Central memory CD4-positive, alpha-beta T cell (primary cell): ENCODE measurements at regions not wholly inside any gene's neighbourhood (a gene's known extent, or its start where the extent isn't known, plus 50 kb on each side); places are given as distances from the start of the nearest gene placed in this dataset.

ENCODE experiments used
- DNase-seq: peaks from one replicate; pipeline ENCODE4 v3.0.0; 2022

DNA sequence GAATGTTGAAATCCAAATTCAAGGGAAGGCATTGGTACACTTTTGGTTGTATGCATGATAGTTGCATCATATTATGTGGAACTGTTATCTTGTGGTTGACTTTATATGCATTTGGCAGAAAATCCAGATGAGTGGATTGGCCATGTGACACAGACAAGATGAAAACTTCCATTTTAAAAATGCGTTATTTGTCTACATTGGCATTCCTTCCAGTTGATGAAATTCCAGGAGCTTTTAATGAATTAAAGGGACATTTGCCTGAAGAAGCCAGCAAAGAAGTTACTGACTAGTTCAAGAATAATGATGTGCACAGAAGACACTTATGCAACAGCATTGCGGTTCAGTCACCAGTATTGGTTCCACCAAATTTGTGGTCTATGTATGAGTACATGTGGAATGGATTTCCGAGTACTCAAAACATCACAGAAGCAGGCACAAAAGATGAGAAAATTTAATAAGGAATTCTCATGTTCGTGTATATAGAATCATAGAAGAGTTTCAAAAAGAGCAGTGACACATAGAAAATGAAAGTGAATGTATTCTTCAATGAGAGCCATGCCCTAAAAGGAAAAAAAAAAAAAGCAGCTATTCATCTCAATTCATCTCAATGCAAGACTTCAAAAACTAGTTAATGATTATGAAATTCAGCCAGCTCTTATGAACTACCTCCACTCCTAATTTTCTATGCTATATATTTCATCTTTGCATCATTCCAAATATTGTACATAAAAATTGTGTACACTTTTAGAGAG lies 232.1 kb downstream of the RBM43 start:
- no peak for DNase-seq

DNA sequence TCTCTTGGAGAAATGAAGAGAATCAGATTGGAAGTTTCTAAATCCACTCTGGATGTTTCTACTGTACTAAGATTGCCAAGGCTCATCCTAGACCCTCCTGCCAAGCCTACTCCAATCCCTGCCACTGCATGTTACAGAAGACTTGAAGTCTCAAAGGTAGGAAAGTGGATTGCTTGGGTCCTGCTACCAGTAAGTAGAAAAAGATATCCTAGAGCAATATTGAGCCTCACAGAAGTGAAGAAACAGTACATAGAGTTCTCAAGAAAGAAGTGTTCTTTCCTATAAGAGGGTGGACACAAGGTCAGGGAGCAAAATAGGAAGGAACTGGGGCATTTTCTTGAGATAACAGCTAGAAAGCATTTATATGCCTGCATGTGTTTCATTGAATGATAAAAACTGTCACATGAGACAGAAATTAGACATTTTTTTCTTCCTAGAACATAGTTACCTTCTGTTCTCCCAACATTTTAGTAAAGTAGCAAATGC lies 232.9 kb downstream of the RBM43 start:
- DNase-seq, result no peak

DNA sequence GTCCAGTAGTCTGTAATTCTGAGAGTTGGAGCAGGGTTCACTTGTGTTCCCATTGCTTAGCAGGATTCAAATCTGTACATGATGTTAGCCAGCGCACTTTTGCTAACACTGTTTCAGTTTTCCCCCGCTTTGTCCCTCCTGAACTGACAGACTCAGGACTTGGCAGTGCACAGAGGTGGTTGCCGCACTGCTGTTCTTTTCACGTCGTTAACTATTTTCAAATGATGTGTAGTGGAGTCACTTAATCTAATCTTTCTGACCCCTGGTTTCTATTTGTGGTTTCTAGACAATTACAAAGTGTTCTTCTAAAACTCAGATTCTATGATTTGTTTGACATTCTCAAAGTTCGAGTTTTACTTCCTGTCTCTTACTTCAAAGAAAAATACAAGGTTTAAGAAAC lies 234.5 kb downstream of the RBM43 start:
- DNase-seq, result no peak

DNA sequence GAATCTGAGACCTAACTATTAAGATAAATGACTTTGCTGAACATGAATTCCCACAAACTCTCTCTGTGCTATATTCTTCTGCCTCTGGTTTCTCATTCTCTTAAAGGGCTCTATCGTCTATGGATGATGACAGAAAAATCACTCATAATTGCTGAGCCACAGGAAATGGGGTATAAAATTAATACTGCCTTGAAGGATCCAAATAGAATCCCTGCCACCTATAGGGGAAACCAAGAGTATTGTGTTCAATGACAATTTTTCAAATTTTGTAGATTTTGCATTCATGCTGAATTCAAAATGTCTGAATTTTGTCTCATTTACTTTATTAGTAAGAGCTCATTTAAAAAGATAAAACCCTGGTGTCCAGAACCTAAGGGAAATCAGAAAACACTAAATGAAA lies 235.8 kb downstream of the RBM43 start:
- no peak for DNase-seq

DNA sequence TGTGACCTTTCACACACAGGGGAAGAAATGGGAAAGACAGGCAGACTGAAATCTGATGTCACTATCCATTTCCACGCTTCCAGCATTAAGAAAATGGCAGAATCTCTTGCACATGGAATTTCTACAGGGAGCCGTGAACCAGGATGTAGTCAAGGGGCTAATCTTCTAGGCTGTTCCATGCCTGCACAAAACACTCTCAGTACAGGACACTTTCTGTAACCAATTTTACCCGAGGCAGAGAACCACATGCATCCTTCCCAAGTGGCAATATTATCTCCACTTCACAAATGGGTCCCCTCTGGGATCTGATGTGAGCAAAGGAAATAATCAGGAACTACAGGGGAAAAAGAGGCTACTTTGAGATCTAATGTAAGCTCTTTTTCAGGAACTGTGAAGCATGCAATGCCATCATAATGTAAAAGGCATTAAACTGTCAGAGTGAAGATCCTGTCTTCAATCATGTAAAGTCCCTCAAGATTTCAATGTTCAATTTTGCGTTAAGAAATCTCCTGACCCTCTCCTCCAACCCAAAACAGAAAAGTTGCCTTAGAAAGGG lies 236.9 kb downstream of the RBM43 start:
- DNase-seq, result no peak

DNA sequence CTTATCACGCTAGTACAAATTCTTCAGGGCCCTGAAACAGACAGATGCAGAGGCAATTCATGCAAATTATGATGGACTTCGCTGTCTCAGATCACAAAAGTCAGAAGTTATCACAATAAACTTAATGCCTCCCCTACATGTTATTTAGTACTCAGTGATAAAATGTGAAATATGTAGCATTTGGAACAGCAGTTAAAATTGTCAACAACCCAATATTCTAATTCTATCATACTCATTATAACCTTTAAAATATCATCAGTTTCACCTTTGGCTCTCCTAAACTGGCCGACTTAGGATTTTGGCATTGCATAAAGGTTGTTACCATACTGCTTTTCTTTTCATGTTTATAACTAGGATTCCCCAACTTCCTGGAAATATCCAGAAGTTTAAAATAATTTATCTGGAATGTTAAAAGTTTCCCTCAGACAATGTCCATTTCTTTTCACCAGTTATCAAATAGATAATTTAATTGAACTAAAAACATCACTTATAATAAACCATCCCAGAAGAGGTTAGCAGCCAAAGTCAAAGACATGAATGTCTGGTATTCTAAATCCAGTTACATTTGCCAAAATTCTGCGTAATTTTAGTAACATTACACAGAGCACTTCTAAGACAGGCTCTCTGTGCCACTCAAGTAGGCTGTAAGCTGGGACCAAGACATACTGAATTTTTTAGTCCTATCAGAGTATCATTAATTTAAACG lies 239.8 kb downstream of the RBM43 start:
- no peak for DNase-seq

DNA sequence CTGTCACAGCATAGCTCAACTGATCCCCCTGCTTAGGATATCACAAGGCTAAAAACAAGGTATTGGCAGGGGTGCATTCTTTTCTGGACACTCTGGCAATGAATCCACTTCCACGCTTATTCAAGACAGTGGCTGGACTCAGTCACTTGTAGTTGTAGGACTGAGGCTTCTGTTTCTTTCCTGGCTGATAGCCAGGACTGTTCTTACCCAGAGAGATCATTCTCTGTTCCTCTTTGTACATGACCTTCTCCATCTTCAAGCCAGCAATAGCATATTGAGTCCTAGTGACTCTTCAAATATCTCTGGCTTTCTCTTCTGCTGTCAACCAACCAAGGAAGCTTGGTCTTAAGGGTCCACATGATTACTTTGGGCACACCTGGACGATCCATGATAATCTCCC lies 241.3 kb downstream of the RBM43 start:
- DNase-seq, result no peak

DNA sequence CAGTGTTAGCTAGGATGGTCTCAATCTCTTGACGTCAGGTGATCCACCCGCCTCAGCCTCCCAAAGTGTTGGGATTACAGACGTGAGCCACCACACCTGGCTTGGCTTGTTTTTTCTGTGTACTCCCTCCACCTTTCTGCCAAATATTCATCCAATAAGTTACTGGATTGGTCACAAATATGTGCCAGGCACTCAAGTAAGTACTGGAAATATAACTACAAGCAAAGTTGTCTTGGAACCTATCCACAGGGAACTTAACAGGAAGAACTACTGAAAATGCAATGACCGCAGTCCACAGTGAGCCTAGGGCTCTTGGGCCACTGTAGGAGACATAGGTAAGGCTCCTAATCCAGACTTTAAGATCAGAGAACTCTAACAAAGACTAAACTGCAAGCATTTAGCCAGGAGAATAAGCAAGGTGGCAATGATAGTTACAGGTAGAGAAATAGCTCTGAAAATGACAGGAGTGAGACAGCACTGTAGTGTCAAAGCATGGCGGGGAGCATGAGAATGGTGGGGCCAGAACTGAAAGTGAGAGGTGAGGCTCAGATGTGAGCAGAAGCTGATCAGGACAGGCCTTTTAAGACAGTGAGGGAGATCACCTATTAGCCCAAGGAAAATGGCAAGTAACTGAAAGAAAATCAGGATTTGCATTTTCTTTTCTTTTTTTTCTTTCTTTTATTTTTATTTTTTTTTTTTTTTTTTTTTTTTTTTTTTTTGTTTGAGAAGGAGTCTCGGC lies 252.1 kb downstream of the RBM43 start:
- no peak for DNase-seq

DNA sequence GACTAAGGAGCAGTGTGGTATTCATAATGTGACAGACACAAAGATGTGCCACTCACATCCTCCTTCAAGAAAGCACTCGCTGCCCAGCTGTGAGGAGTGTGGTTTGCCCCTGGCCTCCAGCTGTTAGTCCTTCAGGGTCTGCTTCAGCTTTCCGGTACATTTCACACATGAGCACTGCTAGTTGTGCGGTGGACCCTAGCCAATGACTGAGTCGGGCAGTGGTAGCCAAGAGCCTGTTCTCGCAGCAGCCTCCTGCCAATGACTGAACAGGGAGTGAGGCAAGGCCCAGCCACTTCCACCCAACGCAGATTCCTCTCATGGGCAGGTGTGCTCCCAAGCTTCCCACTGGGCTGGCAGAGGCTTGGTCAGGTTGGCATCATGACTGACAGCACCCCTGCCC lies 254.3 kb downstream of the RBM43 start:
- no peak for DNase-seq

DNA sequence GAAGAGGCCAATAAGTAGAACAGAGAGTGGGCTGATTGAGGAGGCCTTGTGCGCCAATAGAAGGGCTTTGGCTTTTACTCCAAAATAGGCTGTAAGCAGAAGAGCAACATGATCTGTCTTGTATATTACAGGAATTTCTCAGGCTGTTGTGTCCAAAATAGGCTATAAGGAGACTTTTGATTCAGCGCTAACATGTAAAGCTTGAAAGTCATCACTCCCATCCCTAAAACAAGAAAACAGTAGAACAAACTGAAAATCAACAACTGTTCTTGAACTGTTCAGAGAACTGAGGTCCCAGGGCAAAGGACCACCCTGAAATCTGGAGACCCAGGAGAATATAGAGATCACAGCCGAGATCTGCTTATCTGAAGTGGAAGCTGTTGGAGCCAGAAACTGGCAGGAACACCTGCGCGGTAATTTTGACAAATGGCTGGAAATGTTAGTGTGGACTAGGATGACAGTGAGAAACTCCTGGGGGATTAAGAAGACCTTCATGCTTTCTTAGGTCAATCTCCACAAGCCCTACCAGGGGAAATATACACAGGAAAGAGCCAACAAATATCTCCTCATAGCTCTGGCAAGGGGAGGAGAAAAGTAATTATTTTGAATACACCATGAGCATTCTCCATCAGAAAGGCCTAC lies 258.6 kb downstream of the RBM43 start:
- DNase-seq, result no peak

DNA sequence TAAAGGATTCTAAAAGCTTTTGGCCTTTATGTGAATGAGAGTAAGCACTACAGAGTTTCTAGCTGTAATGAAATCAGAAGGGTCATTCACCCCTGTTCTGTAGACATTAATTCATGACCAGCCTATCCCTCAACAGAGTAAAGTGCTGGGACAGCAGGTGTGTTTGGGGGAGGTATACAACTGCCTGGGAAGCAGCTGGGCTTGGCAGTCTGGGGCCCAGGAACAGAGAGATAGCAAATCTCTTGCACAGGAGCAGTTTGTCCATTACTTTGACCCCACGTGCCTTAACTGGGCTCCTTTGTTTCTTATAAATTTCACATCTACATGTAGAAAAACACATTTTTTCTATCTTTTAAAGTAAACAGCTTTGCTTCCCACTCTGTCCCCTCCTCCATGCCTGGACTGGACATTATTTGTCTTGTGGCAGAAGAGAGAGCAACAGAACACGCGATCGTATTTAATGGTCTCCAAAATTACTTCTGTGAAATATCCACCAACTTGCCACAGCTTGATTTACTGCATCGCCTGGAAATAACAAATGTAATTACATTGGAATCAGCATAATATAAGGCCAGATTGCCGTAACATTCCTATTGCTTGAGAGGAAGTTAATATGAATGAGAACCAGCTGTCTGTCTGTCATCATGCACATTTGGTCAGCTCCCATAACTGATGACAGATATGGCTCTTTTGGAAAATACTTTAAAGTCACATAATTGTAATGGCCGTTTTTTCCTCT lies 263.8 kb downstream of the RBM43 start:
- DNase-seq, result no peak

DNA sequence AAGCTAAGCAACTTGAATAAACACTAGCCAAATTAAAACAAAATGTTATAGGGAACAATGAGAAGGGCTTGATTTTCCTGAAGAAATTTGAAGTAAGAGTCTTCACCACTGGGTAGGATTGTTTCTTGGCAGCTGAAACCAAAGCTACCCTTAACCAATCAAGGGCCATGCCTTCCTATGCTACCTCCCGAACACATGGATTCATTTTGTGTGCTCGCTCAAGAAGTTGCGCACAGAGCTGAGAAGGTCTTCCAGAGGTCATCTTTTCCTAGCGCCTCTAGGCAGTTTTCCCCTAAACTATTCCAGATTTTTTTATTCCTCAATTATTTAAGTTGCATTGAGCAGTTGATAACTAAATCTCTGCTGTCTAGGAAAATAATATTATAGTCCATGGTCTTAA lies 264.6 kb downstream of the RBM43 start:
- DNase-seq, result no peak

DNA sequence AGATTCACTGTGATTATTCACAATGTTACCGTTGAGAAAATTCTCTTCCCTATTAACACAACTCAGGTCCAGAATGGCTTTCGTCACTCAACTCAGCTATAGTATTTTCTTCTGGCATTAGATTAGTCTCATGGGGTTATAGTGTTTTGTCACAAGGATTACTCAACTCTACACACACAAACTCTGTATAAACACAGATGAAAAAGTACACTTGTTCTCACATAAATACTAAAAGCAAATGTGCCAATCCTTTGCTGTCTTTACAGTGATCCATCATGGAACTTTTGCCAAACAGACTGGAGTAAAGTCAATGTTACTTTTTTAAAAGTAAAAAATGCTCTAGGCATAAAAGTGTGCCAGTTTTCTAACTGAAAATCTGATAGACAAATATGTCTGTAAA lies 267.6 kb downstream of the RBM43 start:
- no peak for DNase-seq

DNA sequence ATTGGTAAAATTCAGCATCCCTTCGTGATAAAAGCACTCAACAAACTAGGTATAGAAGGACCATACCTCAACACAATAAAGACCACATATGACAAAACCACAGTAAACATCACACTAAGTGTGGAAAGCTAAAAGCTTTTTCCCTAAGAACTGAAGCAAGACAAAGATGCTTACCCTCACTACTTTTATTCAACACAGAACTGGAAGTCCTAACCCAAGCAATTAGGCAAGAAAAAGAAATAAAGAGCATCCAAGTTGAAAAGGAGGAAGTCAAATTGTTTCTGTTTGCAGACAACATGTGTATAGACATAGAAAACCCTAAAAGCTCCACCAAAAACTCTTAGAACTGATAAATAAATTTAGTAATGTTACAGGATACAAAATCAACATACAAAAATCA lies 271.7 kb downstream of the RBM43 start:
- DNase-seq, result no peak

DNA sequence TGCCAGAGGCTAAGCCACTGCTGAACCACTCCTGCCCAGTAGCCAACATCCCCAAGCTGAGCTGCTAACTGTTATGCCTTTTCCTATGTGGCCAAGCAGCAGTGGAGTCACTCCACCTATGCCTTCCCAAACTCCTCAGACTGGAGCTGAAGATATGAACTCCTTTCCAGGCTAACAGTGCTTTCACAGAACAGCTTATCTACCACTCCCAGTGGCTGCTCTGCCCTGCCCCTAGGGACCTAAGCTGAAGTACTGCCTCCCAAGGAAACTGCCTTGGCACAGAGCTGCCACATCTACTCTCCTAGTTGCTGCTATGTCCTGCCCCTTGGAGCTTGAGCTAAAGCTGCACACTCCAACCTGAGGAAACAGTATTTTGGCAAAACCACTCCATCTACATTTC lies 275.9 kb downstream of the RBM43 start:
- DNase-seq, result no peak

DNA sequence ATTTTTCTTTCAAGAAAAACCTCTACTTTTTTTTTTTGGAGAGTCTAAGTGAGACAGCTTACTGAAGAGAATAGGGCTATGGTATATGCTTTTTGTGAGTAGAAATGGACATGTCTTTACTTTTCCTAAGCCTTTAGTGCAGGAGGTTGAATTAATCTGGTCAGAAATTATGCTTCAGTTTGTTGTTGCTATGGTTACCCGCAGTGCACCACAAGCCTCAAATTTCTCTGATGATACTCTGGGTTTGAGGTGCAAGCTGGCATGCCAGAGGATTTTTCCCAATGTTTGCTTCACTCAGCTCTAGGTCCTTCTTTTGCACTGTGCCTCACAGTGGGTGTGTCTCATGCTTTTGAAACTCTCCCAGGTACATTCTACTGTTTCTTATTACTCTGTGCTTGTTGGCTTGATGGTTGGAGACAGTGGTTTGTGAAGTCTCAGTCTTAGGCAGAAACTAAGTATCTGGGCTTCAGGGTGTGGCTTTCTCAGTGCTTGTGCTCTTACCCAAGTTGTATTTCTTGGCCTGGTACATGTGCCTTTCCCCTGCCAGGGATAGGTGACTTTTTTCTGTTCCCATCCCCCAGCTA lies 278.3 kb downstream of the RBM43 start:
- no peak for DNase-seq

DNA sequence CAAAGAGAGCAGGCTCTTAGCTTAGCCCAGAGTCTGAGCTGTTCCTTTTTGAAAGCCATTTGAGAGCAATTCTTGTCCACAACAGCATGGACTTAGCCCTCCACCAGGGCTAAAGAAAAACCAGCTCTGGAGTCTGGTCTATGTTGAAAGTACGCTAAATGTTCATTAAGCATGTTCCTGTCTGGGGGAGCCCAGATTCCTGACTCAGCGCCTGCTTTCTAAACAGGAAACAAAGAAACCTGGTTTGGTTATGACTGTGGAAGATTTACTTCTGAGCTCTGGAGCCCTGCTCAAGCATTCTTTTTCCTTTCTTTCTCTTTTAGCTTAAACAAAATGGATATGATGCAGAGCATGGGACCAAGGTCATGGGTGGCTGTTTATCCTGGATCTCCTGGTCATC lies 279.8 kb downstream of the RBM43 start:
- DNase-seq, result no peak

DNA sequence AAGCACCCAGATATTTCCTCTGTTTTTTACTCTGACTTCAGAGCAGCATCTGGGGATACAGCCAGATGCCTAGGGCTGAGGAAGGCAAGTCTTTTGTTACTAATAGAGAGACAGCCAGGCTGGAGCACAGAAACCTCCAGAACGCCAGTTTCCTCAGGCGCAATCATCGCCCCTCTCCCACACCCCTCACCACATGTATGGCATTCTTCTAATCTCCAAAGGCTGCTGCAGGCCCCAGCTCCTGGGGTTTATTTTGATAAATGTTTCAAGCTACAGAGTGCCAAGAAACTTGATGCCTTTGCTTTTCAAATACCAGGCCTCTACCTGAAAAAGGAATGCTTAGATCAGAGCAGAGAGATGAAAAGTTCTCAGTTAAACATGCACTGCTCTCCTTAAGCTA lies 283.6 kb downstream of the RBM43 start:
- DNase-seq, result no peak

DNA sequence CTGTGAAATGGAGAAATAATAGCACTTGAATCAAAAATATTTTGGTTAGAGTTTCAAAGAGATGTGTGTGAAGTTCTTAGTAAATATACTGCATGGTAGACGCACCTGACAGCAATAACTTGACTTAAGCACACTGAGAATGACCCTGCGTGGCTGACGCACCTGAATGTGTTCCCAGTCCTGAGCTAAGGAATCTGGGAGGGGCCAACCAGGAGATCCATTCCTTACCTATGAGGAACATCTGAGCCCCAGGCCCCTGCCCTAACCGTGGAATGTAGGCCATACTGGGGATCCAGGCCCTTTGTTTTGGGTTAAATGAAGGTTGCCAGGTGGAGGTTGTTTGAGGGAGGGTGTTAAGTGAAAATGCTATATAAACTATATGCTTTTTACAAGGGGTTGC lies 284.4 kb downstream of the RBM43 start:
- no peak for DNase-seq

DNA sequence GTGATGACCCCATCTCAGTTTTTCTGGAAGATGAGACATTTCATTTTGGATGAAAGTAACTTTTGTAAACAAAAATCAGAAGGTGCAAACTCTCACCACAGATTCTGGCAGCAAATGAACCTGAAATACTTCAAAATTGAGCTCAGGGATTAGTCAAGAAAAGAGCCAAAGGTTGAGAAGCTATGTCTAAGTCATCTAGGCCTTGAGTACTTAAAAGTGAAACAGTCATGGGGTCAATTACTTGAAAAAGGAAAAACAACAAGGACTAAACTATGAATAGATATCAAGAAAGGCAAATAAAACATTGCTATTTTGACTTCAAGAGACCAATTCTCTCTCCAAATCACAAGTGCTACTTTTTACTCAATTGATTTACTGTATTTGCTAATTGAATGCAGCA lies 285.1 kb downstream of the RBM43 start:
- no peak for DNase-seq

DNA sequence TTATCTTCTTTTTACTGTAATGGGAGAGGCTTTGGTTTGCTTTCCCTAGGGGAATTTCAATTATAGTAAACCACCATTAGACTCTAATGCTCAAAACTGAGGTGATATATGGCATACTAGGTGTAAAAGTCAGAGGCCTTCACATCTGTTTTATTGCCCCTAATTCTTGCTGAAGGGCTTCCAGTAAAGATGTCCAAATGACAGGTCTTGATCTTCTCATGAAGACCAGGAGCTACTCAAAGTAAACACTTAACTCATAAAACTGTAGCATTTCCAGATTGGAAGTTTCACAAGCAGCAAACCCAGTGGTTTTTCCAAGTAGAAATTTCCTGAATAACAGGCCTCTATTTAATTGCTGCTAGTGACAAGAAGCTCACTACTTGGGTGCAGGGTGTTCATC lies 286.8 kb downstream of the RBM43 start:
- no peak for DNase-seq

DNA sequence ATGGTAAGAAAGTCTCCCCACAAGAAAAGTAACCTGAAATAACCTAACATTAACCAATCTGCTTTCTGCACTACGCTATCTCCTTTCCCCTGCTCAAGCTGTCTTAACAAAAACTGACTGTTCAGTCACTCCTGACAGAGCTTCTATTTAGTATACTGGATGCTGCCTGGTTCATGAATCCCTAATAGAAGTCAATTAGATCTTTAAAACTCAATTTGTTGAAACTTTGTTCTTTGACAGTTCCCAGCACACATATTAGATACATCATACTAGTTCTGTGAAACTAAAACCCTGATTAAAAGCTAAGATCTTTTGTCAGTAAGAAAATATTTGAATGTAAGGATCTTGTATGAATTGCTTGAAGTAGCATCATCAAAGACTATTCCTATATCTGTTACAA lies 287.4 kb downstream of the RBM43 start:
- DNase-seq, result no peak
